Activated naive CD4-positive, alpha-beta T cell treated with anti-CD3 and anti-CD28 coated beads, Interleukin-2, amount 50 U/mL, for 24 hours (primary cell): ENCODE measurements at regions not wholly inside any gene's neighbourhood (a gene's known extent, or its start where the extent isn't known, plus 50 kb on each side); places are given as distances from the start of the nearest gene placed in this dataset.
"Not testable (repeated sequence)": the region's sequence is repeated elsewhere in the genome, so short reads cannot be mapped to it uniquely, and the experiment has no call there.

ENCODE experiments used
- H3K27ac Mint-ChIP-seq: one replicate; pipeline ENCODE4 v1.8.0; 2021; ENCODE audit warnings: mild to moderate bottlenecking, mixed read lengths
- H3K27me3 Mint-ChIP-seq: one replicate; pipeline ENCODE4 v1.8.0; 2021; ENCODE audit warnings: mixed read lengths
- H3K36me3 Mint-ChIP-seq: one replicate; pipeline ENCODE4 v1.8.0; 2021; ENCODE audit warnings: mixed read lengths
- H3K4me1 Mint-ChIP-seq: one replicate; pipeline ENCODE4 v1.8.0; 2021; ENCODE audit warnings: mixed read lengths
- H3K4me3 Mint-ChIP-seq: one replicate; pipeline ENCODE4 v1.8.0; 2021; ENCODE audit warnings: mild to moderate bottlenecking, mixed read lengths
- H3K9me3 Mint-ChIP-seq: one replicate; pipeline ENCODE4 v1.8.0; 2021; ENCODE audit warnings: mixed read lengths

- H3K27ac Mint-ChIP-seq = no peak overlapping the region
- H3K36me3 Mint-ChIP-seq = peaks cover 8% of the 10 kb centered on the region
- peaks cover 1% of the 10 kb centered on the region for H3K27me3 Mint-ChIP-seq
- H3K4me1 Mint-ChIP-seq = no peaks in the 10 kb centered on the region
- peaks cover 31% of the 10 kb centered on the region for H3K9me3 Mint-ChIP-seq
- no peak overlapping the region for H3K4me3 Mint-ChIP-seq
Observed at GRCh38 chr9:6160579-6160978, 55.0 kb upstream of the IL33 start.

GRCh38 chr9:6153425-6153824 is 62.2 kb upstream of the IL33 start:
- no peaks in the 10 kb centered on the region for H3K36me3 Mint-ChIP-seq
- peaks cover 13% of the 10 kb centered on the region for H3K9me3 Mint-ChIP-seq
- peaks cover 17% of the 10 kb centered on the region for H3K27me3 Mint-ChIP-seq
- H3K4me3 Mint-ChIP-seq = no peak overlapping the region
- no peaks in the 10 kb centered on the region for H3K4me1 Mint-ChIP-seq
- H3K27ac Mint-ChIP-seq = no peak overlapping the region

GRCh38 chr9:6152788-6153187 is 62.8 kb upstream of the IL33 start:
- H3K27me3 Mint-ChIP-seq = peaks cover 17% of the 10 kb centered on the region

GRCh38 chr9:6150483-6150882 is 65.1 kb upstream of the IL33 start:
- Mint-ChIP-seq H3K36me3 (no peaks in the 10 kb centered on the region), H3K4me3 (no peak overlapping the region), H3K4me1 (no peaks in the 10 kb centered on the region), H3K27me3 (peaks cover 17% of the 10 kb centered on the region), H3K27ac (no peak overlapping the region), H3K9me3 (peaks cover 13% of the 10 kb centered on the region)

More at GRCh38 chr9:6152788-6153187, 62.8 kb upstream of the IL33 start:
- Mint-ChIP-seq H3K36me3 (no peaks in the 10 kb centered on the region), H3K27ac (no peak overlapping the region), H3K9me3 (peaks cover 13% of the 10 kb centered on the region), H3K4me1 (no peaks in the 10 kb centered on the region), H3K4me3 (no peak overlapping the region)

- Mint-ChIP-seq H3K4me1 (no peaks in the 10 kb centered on the region), H3K27ac (no peak overlapping the region), H3K4me3 (no peak overlapping the region), H3K36me3 (no peaks in the 10 kb centered on the region), H3K9me3 (peaks cover 13% of the 10 kb centered on the region), H3K27me3 (peaks cover 14% of the 10 kb centered on the region)
Observed at GRCh38 chr9:6149315-6149714, 66.3 kb upstream of the IL33 start.

GRCh38 chr9:6147846-6148245 is 67.8 kb upstream of the IL33 start:
- no peak overlapping the region for H3K27ac Mint-ChIP-seq
- no peaks in the 10 kb centered on the region for H3K36me3 Mint-ChIP-seq
- peaks cover 9% of the 10 kb centered on the region for H3K9me3 Mint-ChIP-seq

GRCh38 chr9:6144947-6145346 is 70.7 kb upstream of the IL33 start:
- H3K36me3 Mint-ChIP-seq = no peaks in the 10 kb centered on the region
- H3K4me1 Mint-ChIP-seq = no peaks in the 10 kb centered on the region
- H3K27me3 Mint-ChIP-seq = no peaks in the 10 kb centered on the region
- H3K27ac Mint-ChIP-seq = no peak overlapping the region
- H3K9me3 Mint-ChIP-seq = no peaks in the 10 kb centered on the region
- no peak overlapping the region for H3K4me3 Mint-ChIP-seq

More at GRCh38 chr9:6147846-6148245, 67.8 kb upstream of the IL33 start:
- H3K4me1 Mint-ChIP-seq = no peaks in the 10 kb centered on the region
- no peak overlapping the region for H3K4me3 Mint-ChIP-seq
- H3K27me3 Mint-ChIP-seq = peaks cover 10% of the 10 kb centered on the region

- Mint-ChIP-seq H3K27me3 (peaks cover 1% of the 10 kb centered on the region), H3K4me3 (no peak overlapping the region), H3K27ac (no peak overlapping the region), H3K4me1 (no peaks in the 10 kb centered on the region), H3K36me3 (no peaks in the 10 kb centered on the region), H3K9me3 (no peaks in the 10 kb centered on the region)
Observed at GRCh38 chr9:6142799-6143454, 72.7 kb upstream of the IL33 start.

GRCh38 chr9:6135780-6136179 is 79.8 kb upstream of the IL33 start:
- H3K4me3 Mint-ChIP-seq, H3K27ac Mint-ChIP-seq, H3K36me3 Mint-ChIP-seq, H3K4me1 Mint-ChIP-seq, H3K27me3 Mint-ChIP-seq, H3K9me3 Mint-ChIP-seq: not testable (repeated sequence)

GRCh38 chr9:6134661-6135180 is 80.9 kb upstream of the IL33 start:
- H3K4me1 Mint-ChIP-seq = no peaks in the 10 kb centered on the region
- H3K27me3 Mint-ChIP-seq = peaks cover 6% of the 10 kb centered on the region
- H3K36me3 Mint-ChIP-seq = peaks cover 2% of the 10 kb centered on the region
- no peak overlapping the region for H3K27ac Mint-ChIP-seq
- peaks cover 5% of the 10 kb centered on the region for H3K9me3 Mint-ChIP-seq
- no peak overlapping the region for H3K4me3 Mint-ChIP-seq

GRCh38 chr9:6133346-6134063 is 82.1 kb upstream of the IL33 start:
- peaks cover 5% of the 10 kb centered on the region for H3K9me3 Mint-ChIP-seq
- H3K4me3 Mint-ChIP-seq = no peak overlapping the region

GRCh38 chr9:6132650-6133049 is 83.0 kb upstream of the IL33 start:
- peaks cover 5% of the 10 kb centered on the region for H3K27me3 Mint-ChIP-seq
- no peak overlapping the region for H3K27ac Mint-ChIP-seq
- H3K36me3 Mint-ChIP-seq = peaks cover 2% of the 10 kb centered on the region
- H3K9me3 Mint-ChIP-seq = peaks cover 5% of the 10 kb centered on the region
- H3K4me3 Mint-ChIP-seq = no peak overlapping the region
- H3K4me1 Mint-ChIP-seq = no peaks in the 10 kb centered on the region

More at GRCh38 chr9:6133346-6134063, 82.1 kb upstream of the IL33 start:
- H3K36me3 Mint-ChIP-seq = peaks cover 2% of the 10 kb centered on the region
- H3K27ac Mint-ChIP-seq = no peak overlapping the region
- H3K4me1 Mint-ChIP-seq = no peaks in the 10 kb centered on the region
- H3K27me3 Mint-ChIP-seq = peaks cover 6% of the 10 kb centered on the region

GRCh38 chr9:6128030-6128429 is 87.6 kb upstream of the IL33 start:
- no peaks in the 10 kb centered on the region for H3K9me3 Mint-ChIP-seq
- no peak overlapping the region for H3K27ac Mint-ChIP-seq
- no peaks in the 10 kb centered on the region for H3K4me1 Mint-ChIP-seq
- H3K4me3 Mint-ChIP-seq = no peak overlapping the region
- H3K36me3 Mint-ChIP-seq = no peaks in the 10 kb centered on the region
- peaks cover 3% of the 10 kb centered on the region for H3K27me3 Mint-ChIP-seq

GRCh38 chr9:6126377-6126776 is 89.2 kb upstream of the IL33 start:
- Mint-ChIP-seq H3K4me1 (no peaks in the 10 kb centered on the region), H3K27me3 (peaks cover 5% of the 10 kb centered on the region), H3K4me3 (no peak overlapping the region), H3K36me3 (no peaks in the 10 kb centered on the region), H3K27ac (no peak overlapping the region), H3K9me3 (no peaks in the 10 kb centered on the region)

GRCh38 chr9:6123416-6123815 is 92.2 kb upstream of the IL33 start:
- no peaks in the 10 kb centered on the region for H3K9me3 Mint-ChIP-seq
- H3K36me3 Mint-ChIP-seq = no peaks in the 10 kb centered on the region
- no peak overlapping the region for H3K4me3 Mint-ChIP-seq
- no peak overlapping the region for H3K27ac Mint-ChIP-seq
- peaks cover 2% of the 10 kb centered on the region for H3K27me3 Mint-ChIP-seq
- H3K4me1 Mint-ChIP-seq = no peaks in the 10 kb centered on the region

GRCh38 chr9:6121707-6122106 is 93.9 kb upstream of the IL33 start:
- Mint-ChIP-seq H3K4me1 (no peaks in the 10 kb centered on the region), H3K4me3 (no peak overlapping the region), H3K36me3 (no peaks in the 10 kb centered on the region), H3K27me3 (peaks cover 2% of the 10 kb centered on the region), H3K27ac (no peak overlapping the region), H3K9me3 (no peaks in the 10 kb centered on the region)
